HG03097 (cell line): ENCODE measurements at regions not wholly inside any gene's neighbourhood (a gene's known extent, or its start where the extent isn't known, plus 50 kb on each side); places are given as distances from the start of the nearest gene placed in this dataset.

ENCODE experiments used
- ATAC-seq: cut with Tn5 transposase; IDR thresholded peaks from one replicate; pipeline ENCODE4 v1.9.1; 2021; ENCODE audit not compliant: unreplicated experiment, low FRiP score

DNA sequence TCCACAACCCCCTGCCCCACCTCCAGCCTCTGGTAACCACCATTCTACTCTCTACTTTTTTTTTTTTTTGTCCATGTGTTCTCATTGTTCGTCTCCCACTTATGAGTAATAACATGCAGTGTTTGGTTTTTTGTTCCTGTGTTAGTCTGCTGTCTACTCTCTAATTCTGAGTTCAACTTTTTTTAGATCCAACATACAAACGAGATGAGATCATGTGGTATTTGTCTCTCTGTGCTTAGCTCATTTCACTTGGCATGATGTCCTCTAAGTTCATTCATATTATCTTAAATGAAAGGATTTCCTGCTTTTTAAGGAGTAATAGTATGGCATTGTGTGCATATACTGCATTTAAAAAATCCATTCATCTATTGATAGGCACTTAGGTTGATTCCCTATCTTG, 130.9 kb downstream of the NMUR2 start:
- no peak for ATAC-seq

DNA sequence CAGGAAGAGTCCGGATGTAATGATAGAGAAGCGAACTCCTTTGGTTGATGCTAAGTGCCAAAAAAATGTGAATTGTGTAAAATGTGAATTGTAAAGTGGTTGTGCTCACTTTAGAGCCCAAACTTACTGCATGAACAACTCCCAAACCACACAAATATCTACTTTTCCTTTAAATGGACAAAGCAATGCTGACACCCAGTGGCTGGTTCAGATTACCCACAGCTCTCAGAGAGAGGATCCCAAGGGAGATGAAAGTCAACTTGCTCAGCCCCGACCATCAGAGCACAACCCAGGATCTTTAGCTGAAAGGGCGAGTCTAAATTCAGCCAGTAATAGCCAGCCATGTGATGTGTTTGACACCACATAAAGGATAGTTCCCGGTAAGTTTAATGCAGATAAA, 133.7 kb downstream of the NMUR2 start:
- ATAC-seq: no peak

DNA sequence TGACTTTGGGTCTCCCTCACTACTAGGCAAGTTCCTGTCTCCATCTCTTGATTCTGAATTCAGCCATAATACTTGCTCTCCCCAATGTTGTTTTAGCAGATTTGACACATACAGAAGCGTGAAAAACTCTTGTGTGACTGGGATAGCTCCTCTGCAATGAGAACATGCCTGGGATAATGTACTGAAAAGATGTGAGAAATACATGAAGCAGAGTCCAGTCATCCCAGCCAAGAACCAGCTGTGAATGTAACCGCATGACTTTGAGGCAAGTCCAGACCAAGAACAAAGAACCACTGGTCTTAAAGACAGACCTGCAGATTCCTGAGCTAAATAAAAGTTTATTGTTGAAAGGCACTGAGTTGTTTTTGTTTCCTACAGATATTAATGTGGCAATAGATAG, 135.0 kb downstream of the NMUR2 start:
- no peak for ATAC-seq

DNA sequence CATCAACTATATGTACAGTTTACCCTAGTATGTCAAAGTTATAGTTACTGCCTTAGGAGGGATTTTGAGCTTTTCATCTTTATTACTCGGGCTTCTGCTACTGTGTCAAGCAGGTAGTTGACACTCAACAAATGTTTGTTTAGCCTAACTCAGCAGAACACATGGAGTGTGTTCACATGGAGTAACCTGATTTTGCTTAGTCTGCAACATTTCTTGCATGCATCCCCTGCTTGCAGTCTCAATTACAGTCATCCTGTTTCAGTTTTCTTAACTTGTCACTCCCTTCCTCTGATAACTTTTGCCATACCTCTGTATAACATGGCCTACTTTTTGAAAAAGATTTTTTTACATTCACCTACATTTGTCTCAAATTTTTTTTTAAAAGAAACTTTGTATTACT, 135.5 kb downstream of the NMUR2 start:
- ATAC-seq: no peak

DNA sequence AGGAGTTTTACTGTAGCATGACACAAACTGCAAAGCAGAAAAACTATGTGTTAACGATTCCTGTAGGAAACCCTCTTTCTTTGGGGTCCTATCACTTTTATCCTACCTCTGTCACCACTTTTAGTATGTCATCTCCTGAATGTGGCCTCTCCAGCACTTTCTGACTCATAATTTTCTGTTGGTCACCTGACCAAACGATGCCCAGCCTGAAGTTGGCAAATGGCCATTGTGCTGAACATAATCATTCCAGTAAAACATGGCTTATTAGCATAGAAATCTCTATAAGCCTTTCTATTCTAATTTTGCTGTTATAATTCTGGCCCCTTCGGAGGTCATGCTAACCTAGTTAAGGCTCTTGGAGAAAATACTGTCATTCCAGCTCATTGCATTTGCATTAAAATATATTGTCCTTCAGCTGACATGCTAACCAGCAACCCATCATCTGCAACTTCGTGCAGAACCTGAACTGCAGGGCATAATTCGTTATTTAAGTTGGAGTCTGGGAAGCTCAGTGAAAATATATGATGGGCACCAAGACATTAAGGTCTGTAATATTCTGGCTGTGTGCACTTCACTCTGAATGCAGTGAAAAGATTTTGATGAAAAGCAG, 140.3 kb downstream of the NMUR2 start:
- ATAC-seq: no peak

DNA sequence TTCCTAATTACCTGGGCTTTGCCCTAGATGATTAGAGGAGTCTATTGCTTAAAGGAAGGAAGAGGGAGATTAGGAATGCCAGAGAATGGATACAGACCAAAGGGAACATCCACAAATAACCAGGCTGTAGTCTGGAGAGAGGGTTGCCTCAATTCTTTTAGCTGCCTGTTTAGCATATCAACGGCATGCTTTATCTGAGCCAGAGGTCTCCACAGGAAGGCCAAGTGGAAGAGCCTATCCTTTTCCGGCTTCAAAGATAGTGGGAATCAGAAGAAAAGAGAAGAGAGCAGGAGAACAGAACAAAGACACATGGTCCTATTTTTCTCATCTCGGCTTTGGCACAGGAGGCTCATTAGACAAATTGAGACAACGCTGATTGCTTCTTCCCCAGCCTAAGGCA, 142.4 kb downstream of the NMUR2 start:
- no peak for ATAC-seq

DNA sequence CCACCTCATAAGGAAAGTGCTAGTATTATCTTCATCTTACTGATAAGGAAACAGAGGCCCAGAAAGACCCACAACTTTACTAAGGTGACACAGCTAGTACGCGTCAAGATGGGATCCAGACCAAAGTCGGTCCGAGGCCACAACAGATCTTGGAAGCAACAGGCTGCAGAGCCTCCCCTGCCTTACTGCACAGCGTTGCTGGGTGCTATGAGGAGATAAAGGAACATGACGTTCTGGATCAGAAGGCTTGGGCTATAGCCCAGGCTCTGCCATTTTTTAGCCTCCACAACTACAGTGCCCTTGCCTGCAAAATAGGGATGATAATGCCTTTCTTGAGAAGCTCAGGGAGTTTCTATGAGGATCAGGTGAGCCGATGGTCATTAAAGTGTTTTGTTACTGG, 144.1 kb downstream of the NMUR2 start:
- no peak for ATAC-seq

DNA sequence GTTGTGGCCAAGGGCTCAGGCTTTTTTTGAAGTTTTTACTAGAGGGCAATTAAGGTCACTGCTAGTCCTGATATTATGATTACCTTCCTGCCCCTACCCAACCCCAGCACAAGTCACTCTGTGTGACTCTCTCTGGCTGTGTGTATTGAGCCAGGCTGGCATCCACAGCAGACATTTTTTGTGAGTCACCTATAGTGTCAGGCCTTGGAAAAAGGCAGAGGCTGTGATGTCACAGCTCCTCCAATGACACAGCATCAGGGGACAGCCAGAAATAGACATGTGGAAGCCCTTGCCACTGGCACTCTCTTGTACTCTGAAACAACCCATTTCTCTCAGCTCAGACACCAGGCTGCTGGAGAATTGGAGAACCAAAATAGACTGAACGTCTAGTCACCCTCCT, 145.4 kb downstream of the NMUR2 start:
- no peak for ATAC-seq

DNA sequence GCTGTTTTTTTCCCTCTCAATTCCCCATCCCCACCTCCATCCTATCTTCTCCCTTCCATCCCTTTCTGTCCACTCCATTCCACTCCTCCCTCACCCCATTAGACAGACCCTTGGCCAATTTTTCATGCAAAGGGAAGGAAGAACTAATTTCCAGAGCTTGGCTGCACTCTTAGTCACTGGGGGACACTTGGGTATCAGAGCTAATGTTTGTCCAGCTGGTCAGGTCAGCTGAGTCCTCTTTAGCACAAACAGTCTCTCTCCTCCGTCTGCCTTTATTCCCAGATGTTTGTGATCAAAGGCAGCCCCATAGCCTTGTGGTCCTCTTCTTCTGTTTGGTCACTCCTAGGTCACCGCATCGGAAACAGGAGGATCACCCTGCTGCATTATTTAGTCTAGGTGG, 148.5 kb downstream of the NMUR2 start:
- ATAC-seq: no peak

DNA sequence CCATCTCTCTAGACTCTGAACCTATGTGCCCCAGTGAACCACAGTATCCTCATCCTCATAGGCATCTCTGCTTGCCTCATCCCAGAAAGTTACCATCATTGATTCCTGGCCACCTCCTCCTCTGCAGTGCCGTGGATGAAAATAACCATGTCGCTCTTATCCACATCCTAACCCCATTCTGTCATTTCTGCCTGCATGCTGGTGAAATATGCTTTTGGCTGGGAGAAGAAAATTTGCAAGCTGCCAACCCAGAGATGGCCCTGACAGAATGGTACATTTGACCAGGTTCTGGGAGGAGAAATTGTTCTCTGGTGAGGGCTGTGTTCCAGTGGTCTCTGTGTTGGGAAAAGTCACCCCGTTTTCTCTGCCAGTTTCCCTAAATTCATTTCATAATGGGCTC, 149.7 kb downstream of the NMUR2 start:
- ATAC-seq: no peak

DNA sequence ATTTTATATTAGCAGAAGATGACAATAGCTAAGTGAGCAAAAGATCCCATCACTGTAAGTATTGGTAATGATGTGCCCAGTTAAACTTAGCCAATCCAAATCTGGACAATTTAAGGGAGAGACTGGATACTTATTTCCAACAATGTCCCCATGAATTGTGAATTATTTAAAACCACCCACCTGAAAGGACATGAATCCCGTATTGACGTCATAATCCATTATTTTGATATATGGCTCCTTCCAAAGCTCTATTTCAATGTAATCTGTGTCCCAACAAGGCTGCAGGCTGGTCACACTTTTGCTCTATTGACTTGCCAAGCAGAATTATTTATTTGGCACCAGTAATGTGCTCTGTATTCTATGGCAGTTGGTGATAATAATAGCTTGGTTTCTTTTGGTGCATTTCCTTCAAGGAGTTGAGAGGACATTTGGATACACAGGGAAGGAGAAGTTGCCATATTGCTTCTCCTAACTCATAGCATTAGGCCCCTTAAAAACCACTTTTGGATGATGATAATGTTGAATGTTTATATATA, 157.2 kb downstream of the NMUR2 start:
- no peak for ATAC-seq

DNA sequence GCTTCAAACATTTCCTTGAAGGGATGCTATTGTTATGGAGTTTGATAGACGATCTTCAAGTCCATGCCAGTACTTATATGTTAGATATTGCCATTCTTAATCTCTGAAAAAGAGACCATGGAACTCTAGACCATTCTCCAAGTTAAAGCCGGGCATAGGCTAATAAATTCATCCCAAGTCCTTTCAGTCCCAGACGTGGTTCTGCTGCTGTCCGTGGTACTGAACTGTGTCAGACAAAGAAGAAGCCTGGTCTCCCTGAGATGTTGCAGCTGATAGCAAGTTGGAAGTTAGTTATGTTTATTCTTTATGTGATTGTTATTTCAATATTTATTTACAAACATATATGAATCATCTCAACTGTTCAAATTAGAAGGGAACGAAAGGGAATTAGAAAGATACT, 158.7 kb downstream of the NMUR2 start:
- no peak for ATAC-seq

DNA sequence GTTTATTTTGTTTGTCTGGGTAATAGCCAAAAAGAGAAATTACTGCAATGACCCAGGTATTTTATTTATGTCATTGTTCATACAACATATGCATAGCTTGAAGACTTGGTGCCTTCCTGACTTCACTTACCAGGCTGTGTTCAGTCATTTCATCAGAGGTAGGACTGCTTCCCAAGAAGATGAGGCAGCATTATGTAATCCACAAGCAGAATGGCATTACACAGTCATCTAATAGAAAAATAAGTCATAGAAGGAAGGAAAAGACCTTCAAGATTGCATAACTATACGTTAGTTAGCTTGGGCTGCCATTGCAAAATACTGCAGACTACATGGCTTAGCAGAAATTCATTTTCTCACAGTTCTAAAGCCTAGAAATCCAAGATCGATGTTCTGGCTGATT, 167.5 kb downstream of the NMUR2 start:
- no peak for ATAC-seq

DNA sequence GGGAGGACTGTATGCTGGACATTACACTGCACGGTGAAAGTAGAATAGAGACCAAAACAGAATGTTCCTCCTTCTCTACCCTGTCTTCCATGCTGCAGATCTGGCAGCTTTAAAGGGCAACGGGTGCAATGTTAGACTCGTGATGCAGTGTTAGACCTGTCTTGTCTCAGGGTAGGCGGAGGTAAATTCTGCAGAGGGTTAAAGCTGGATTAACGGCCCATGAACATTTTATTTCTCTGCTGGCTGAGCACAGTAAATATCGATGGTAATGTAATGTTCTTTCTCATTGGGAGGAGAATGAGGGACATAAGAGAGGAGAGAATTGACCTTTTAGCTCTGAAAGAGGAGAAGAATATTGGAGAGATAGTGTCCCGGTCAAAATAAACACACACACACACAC, 178.9 kb downstream of the NMUR2 start:
- no peak for ATAC-seq

DNA sequence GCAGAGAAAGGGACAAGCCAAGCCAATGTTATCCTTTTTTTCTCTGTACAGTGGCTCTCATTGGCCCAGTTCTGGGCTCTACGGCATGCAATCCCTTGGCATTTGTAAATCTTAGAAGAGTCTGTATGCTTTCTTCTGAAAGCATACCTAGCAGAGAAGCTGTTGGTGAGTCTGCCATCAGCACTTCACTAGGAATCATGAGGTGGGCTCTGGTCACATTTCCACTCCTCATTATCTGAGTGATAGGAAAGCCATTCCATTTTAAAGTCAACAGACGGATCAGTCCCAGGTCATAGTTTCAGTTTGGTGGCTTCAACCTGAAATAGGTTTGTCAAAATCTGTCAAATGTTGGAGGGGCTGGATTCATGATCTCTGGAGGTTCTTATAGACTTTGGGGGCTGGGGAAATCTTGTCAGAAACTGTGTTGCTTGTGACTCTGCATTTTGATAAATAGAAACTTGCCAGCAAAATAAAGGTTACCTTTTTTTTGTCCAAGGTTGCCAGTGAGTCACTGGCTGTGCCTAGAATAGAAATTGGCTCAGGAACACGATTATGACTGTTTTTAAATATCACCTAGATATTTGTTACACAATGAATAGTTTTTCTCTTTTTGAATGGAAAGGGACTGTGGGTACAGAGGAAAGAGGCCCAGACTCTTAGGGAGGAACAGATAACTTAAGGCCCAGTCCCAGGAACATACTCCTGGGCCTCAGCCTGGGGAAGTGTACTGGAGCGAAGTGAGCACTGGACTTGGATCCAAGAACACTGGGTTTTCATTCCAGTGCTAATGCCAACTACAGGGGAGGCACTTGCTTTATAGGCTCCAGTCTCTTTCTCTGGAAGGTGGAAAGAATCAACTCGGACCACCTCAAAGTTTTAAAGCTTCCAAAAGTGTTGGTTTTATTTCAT, 183.1 kb downstream of the NMUR2 start:
- ATAC-seq: no peak

DNA sequence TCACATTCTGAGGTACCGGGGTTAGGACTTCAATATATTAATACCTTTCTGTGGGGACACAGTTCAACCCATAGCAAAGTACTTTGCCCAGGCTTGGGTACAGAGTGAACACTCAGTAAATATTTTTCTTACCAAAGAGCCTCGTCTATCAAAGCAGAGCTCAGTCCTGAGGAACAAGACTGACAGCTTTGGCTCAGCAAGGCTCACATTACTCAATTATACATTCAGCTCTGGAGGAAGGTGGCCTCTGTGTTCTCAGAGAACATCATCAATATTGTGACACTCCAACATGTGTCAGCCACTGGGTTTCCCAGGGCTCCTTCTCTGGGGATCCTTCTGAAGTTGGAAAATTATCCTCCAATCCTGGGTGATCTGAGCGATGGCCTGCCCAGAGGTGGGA, 186.4 kb downstream of the NMUR2 start:
- no peak for ATAC-seq

DNA sequence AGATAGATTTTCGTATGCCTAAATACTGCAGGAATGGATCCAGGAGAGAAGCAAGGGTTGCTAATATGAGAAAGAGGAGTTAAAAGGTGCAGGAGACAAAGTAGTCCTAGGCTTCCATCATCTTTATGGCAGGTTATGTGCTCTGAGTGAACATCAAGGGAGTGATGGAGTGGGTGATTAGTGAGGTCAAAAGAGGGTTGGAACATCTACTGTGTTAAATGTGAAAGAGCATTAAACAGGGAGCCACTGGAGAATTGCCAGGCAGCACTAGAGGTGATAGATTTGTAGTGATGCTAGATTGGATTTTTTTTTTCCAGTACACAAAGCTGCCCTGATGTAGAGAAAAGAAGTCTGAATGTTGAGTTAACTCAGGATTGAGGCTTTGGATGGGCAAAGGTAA, 199.3 kb downstream of the NMUR2 start:
- no peak for ATAC-seq

DNA sequence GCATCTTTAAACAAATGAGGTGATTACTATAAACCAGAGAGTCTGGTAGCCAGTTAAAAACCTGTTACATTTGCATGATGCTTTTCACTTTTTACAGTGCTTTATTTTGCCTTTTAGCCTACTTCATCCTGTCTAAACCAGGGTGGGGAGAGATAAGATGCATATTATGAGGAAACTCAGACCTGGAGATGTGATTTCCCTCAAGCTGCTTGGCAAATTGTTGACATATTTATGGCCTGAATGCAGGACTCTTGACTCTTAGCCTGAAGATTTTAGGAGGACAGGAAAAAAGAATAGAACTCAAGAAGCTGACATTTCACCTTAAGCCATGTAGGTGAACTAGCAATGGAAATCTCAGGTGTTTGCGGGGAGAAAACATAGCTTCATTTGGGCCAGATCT, 202.8 kb downstream of the NMUR2 start:
- ATAC-seq: no peak

DNA sequence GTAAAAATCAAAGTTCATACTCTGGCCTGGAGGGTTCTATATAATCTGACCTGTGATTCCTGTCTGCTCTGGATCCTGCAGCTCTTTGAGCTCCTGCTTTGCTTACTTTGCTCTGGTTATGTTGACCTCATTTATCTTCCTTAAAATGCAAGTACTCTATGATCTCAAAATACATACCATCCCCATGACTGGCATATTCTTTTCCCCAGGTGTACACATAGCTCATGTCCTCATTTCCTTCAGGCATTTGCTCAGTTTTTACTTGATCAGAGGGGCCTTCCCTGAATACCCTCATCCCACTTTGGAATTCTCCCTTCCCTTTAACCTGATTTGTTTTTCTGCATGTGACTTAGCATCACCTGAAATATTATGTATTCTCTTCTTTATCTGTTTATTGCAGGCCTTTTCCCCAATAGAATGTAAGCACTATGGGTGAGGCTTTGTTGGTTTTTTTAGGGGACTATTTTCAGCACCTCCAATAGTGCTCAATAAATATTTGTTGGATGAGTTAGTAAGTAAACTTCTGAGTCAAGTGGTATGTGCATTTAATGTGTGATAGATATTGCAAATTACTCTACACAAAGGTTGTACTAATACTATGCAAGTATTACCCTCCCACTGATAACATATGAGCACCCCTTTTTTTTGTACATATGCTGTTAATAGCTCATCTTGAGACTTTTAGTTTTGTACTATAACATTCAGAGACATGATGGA, 211.5 kb downstream of the NMUR2 start:
- no peak for ATAC-seq

DNA sequence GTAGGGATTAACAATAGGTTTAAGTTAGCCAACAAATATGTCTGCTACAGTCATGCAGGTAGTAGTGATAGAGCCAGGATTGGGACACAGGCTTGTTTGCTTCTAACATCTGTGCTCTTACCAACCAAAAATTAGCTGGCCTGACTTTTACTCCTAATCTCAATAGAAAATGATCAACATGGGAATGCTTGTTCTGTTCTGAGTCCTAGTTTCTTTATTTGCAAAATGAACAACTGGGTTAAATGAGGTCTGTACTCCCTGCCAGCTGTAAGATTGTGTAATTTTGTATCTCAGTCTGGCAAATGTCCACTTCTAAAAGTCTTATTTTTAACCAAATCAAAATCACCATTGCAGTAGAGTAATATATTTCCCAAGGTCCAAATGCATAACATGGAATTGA, 216.8 kb downstream of the NMUR2 start:
- ATAC-seq: no peak

DNA sequence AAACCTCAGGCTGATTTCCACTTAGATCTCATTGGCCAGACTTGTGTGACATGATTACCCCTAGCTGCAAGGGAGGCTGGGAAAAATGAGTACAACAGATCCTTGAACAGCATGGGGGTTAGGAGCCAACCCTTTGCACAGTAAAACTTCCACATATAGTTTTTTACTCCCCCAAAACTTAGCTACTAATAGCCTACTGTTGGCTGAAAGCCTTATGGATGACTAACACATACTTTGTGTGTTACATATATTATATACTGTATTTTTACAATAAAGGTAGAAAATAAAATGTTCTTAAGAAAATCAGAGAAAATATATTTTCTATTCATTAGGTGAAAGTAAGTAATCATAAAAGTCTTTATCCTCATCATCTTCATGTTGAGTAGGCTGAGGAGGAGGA, 217.4 kb downstream of the NMUR2 start:
- no peak for ATAC-seq
